Liver (tissue), 8 donors: ENCODE measurements at regions not wholly inside any gene's neighbourhood (a gene's known extent, or its start where the extent isn't known, plus 50 kb on each side); places are given as distances from the start of the nearest gene placed in this dataset.

Experiments
- DNase-seq: peaks from one replicate; pipeline ENCODE4 v3.0.0-alpha.2; 2017; ENCODE audit warnings: low spot score
- H3K27ac ChIP-seq, 2 donors: one replicate each; pipeline ENCODE4 v1.7.0; 2013; ENCODE audit warnings: inconsistent platforms in 2 of 2, low read length in 2 of 2, control low read depth in 1 of 2, low read depth in 1 of 2, mild to moderate bottlenecking in 1 of 2
- H3K27me3 ChIP-seq, 4 donors: one replicate each; pipeline versions ENCODE4 v1.6.1 to v1.7.0; 2013; ENCODE audit warnings: low read length in 3 of 4, inconsistent platforms in 1 of 4, mild to moderate bottlenecking in 1 of 4, moderate library complexity in 1 of 4; ENCODE audit not compliant: control insufficient read depth in 4 of 4, insufficient read depth in 4 of 4
- H3K36me3 ChIP-seq, 4 donors: one replicate each; pipeline versions ENCODE4 v1.6.1 to v1.7.0; 2013; ENCODE audit warnings: low read length in 3 of 4, mild to moderate bottlenecking in 3 of 4, low read depth in 1 of 4, moderate library complexity in 1 of 4; ENCODE audit not compliant: control insufficient read depth in 4 of 4, insufficient read depth in 3 of 4
- H3K4me1 ChIP-seq, 4 donors: one replicate each; pipeline versions ENCODE4 v1.6.1 to v1.7.0; 2013; ENCODE audit warnings: low read length in 3 of 4, mild to moderate bottlenecking in 3 of 4, moderate library complexity in 1 of 4; ENCODE audit not compliant: control insufficient read depth in 4 of 4, insufficient read depth in 4 of 4
- H3K4me3 ChIP-seq, 3 donors: one replicate each; pipeline versions ENCODE4 v1.6.1 to v1.7.0; 2013; ENCODE audit warnings: low read length in 3 of 3, control low read depth in 1 of 3, low read depth in 1 of 3, mild to moderate bottlenecking in 1 of 3
- H3K9ac ChIP-seq, 2 donors: one replicate each; pipeline ENCODE4 v1.7.0; 2013; ENCODE audit warnings: low read length in 2 of 2, mild to moderate bottlenecking in 2 of 2, moderate library complexity in 2 of 2, control low read depth in 1 of 2, low read depth in 1 of 2
- H3K9me3 ChIP-seq, 4 donors: one replicate each; pipeline versions ENCODE4 v1.6.1 to v1.7.0; 2013; ENCODE audit warnings: low read length in 3 of 4; ENCODE audit not compliant: control insufficient read depth in 4 of 4
- FOXA1 ChIP-seq: IDR thresholded peaks from 2 replicates; pipeline ENCODE4 v1.6.1; 2016; ENCODE audit warnings: antibody characterized with exemption
- FOXA2 ChIP-seq: IDR thresholded peaks from 2 replicates; pipeline ENCODE4 v1.6.1; 2016; ENCODE audit warnings: antibody characterized with exemption
- GABPA ChIP-seq, 2 donors: IDR thresholded peaks in 1 of 2; conservative IDR thresholded peaks in 1 of 2; 2 replicates each; pipeline ENCODE4 v1.6.1; 2016; ENCODE audit warnings: antibody characterized with exemption in 2 of 2, mild to moderate bottlenecking in 1 of 2, moderate library complexity in 1 of 2
- HNF4G ChIP-seq: IDR thresholded peaks from 2 replicates; pipeline ENCODE4 v1.6.1; 2016; ENCODE audit warnings: antibody characterized with exemption
- JUND ChIP-seq, 2 donors: IDR thresholded peaks; 2 replicates each; pipeline ENCODE4 v1.6.1; 2016; ENCODE audit warnings: antibody characterized with exemption in 2 of 2
- RAD21 ChIP-seq, 2 donors: IDR thresholded peaks; 2 replicates each; pipeline ENCODE4 v1.6.1; 2016; ENCODE audit warnings: antibody characterized with exemption in 2 of 2, mild to moderate bottlenecking in 2 of 2
- RXRA ChIP-seq, 2 donors: IDR thresholded peaks; 2 replicates each; pipeline ENCODE4 v1.6.1; 2017 to 2018; ENCODE audit warnings: antibody characterized with exemption in 2 of 2, mild to moderate bottlenecking in 1 of 2
- SP1 ChIP-seq: IDR thresholded peaks from 2 replicates; pipeline ENCODE4 v1.6.1; 2018; ENCODE audit warnings: antibody characterized with exemption, mild to moderate bottlenecking
- TAF1 ChIP-seq: conservative IDR thresholded peaks from 2 replicates; pipeline ENCODE4 v1.6.1; 2016; ENCODE audit warnings: antibody characterized with exemption, mild to moderate bottlenecking
- WGBS: extraction: QIAGEN DNeasy Blood & Tissue Kit; methylation state at CpG from one replicate; pipeline ENCODE4 v1.1.7; 2013; 5-methylcytosine and 5-hydroxymethylcytosine counted together
- TF ChIP-seq, protein P1 (sequence below): IDR thresholded peaks from 2 replicates; pipeline ENCODE4 v1.6.1; 2016; ENCODE audit warnings: antibody characterized with exemption
- TF ChIP-seq, protein P2 (sequence below): fragments of 150-350 bp; IDR thresholded peaks from 2 replicates; pipeline ENCODE4 v1.5.1; 2017; ENCODE audit warnings: improper control_type of control experiment, low read depth, low read length; ENCODE audit not compliant: missing input control
- TF ChIP-seq, protein P3 (sequence below): IDR thresholded peaks from 2 replicates; pipeline ENCODE4 v1.6.1; 2016; ENCODE audit warnings: antibody characterized with exemption
- TF ChIP-seq, protein P4 (sequence below): IDR thresholded peaks from 2 replicates; pipeline ENCODE4 v1.6.1; 2016; ENCODE audit warnings: antibody characterized with exemption, mild to moderate bottlenecking
- donor health status: healthy.
- donor health status: healthy.
- donor health status: healthy.
- donor health status: healthy.
- donor health status: healthy.

DNA sequence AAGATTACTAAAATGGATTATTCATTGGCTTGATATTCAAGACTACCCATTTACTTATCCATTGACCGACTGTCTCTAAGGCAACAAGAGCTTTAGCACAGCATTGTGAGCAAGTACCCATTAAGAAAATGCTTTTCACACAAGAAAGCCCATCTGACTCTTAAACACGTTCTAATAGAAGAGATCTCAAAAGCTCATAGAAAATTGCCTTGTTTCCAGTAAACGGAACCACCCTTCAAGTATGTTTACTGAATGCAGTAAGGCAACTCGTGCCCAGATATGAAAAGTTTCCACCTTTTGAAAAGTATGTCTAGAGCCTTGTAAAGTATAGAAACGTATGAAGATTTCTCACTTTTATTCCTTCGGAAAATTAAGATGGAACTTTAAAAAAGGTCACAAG lies 655.3 kb upstream of the ALCAM start:
- H3K9ac ChIP-seq, result no peak overlapping the region
- no peaks in the 10 kb centered on the region for H3K9me3 ChIP-seq
- H3K27me3 ChIP-seq, result no peaks in the 10 kb centered on the region
- no peak overlapping the region for H3K27ac ChIP-seq
- H3K4me1 ChIP-seq, result no peaks in the 10 kb centered on the region
- no peak for TF ChIP-seq RAD21 (IDR thresholded peaks at IDR 0.05)
- TF ChIP-seq HNF4G, result no peak
- no peak for TF ChIP-seq TAF1
- TF ChIP-seq, protein P1, sequence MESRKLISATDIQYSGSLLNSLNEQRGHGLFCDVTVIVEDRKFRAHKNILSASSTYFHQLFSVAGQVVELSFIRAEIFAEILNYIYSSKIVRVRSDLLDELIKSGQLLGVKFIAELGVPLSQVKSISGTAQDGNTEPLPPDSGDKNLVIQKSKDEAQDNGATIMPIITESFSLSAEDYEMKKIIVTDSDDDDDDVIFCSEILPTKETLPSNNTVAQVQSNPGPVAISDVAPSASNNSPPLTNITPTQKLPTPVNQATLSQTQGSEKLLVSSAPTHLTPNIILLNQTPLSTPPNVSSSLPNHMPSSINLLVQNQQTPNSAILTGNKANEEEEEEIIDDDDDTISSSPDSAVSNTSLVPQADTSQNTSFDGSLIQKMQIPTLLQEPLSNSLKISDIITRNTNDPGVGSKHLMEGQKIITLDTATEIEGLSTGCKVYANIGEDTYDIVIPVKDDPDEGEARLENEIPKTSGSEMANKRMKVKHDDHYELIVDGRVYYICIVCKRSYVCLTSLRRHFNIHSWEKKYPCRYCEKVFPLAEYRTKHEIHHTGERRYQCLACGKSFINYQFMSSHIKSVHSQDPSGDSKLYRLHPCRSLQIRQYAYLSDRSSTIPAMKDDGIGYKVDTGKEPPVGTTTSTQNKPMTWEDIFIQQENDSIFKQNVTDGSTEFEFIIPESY, result no peak
- no peak for TF ChIP-seq FOXA1
- TF ChIP-seq GABPA (IDR thresholded peaks at IDR 0.05 in 1 of 2, conservative IDR thresholded peaks at IDR 0.05 in 1 of 2), result no peak
- 70% methylated on average over 6 of the region's 6 CpGs for WGBS
- no peak overlapping the region for H3K4me3 ChIP-seq
- H3K36me3 ChIP-seq, result no peaks in the 10 kb centered on the region
- DNase-seq, result no peak

DNA sequence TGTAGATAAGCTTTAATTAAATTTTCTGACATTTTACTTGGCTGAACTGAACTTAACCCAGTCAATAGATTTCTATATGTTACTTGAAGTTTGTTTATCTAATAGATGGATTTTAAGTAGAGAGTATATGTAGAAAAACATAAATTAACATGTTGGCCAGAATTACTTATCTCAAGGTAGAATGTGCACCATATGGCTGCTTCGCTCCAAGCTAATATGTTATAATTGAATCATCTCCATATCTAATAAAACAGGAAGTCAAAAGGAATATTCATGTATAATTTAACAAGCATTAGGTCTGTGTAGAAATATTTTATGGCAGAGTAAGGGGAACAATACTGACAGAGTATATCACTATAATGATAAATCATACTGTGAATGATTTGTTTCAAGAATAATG lies 650.7 kb upstream of the ALCAM start:
- no peak overlapping the region for H3K27ac ChIP-seq
- TF ChIP-seq JUND (IDR thresholded peaks at IDR 0.05), result no peak
- no peak for TF ChIP-seq RAD21 (IDR thresholded peaks at IDR 0.05)
- TF ChIP-seq, protein P2, sequence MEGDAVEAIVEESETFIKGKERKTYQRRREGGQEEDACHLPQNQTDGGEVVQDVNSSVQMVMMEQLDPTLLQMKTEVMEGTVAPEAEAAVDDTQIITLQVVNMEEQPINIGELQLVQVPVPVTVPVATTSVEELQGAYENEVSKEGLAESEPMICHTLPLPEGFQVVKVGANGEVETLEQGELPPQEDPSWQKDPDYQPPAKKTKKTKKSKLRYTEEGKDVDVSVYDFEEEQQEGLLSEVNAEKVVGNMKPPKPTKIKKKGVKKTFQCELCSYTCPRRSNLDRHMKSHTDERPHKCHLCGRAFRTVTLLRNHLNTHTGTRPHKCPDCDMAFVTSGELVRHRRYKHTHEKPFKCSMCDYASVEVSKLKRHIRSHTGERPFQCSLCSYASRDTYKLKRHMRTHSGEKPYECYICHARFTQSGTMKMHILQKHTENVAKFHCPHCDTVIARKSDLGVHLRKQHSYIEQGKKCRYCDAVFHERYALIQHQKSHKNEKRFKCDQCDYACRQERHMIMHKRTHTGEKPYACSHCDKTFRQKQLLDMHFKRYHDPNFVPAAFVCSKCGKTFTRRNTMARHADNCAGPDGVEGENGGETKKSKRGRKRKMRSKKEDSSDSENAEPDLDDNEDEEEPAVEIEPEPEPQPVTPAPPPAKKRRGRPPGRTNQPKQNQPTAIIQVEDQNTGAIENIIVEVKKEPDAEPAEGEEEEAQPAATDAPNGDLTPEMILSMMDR, result no peak
- TF ChIP-seq, protein P3, sequence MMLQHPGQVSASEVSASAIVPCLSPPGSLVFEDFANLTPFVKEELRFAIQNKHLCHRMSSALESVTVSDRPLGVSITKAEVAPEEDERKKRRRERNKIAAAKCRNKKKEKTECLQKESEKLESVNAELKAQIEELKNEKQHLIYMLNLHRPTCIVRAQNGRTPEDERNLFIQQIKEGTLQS, result no peak
- no peak for TF ChIP-seq FOXA2
- no peak for TF ChIP-seq HNF4G
- no peak for TF ChIP-seq SP1
- no peak for TF ChIP-seq GABPA (IDR thresholded peaks at IDR 0.05 in 1 of 2, conservative IDR thresholded peaks at IDR 0.05 in 1 of 2)
- no peak for TF ChIP-seq TAF1
- TF ChIP-seq FOXA1, result no peak
- TF ChIP-seq, protein P4, sequence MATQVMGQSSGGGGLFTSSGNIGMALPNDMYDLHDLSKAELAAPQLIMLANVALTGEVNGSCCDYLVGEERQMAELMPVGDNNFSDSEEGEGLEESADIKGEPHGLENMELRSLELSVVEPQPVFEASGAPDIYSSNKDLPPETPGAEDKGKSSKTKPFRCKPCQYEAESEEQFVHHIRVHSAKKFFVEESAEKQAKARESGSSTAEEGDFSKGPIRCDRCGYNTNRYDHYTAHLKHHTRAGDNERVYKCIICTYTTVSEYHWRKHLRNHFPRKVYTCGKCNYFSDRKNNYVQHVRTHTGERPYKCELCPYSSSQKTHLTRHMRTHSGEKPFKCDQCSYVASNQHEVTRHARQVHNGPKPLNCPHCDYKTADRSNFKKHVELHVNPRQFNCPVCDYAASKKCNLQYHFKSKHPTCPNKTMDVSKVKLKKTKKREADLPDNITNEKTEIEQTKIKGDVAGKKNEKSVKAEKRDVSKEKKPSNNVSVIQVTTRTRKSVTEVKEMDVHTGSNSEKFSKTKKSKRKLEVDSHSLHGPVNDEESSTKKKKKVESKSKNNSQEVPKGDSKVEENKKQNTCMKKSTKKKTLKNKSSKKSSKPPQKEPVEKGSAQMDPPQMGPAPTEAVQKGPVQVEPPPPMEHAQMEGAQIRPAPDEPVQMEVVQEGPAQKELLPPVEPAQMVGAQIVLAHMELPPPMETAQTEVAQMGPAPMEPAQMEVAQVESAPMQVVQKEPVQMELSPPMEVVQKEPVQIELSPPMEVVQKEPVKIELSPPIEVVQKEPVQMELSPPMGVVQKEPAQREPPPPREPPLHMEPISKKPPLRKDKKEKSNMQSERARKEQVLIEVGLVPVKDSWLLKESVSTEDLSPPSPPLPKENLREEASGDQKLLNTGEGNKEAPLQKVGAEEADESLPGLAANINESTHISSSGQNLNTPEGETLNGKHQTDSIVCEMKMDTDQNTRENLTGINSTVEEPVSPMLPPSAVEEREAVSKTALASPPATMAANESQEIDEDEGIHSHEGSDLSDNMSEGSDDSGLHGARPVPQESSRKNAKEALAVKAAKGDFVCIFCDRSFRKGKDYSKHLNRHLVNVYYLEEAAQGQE, result no peak
- TF ChIP-seq RXRA (IDR thresholded peaks at IDR 0.05), result no peak
- TF ChIP-seq, protein P1, result no peak
- WGBS, result 88% methylated on average over 1 of the region's 1 CpG

More for the DNA sequence above, 650.7 kb upstream of the ALCAM start:
- H3K9ac ChIP-seq, result no peak overlapping the region
- no peaks in the 10 kb centered on the region for H3K36me3 ChIP-seq
- no peaks in the 10 kb centered on the region for H3K9me3 ChIP-seq
- H3K4me3 ChIP-seq, result no peak overlapping the region
- DNase-seq, result no peak
- H3K4me1 ChIP-seq, result no peaks in the 10 kb centered on the region
- no peaks in the 10 kb centered on the region for H3K27me3 ChIP-seq
